GM18868 (cell line): ENCODE measurements at regions not wholly inside any gene's neighbourhood (a gene's known extent, or its start where the extent isn't known, plus 50 kb on each side); places are given as distances from the start of the nearest gene placed in this dataset.

Source experiments
- ATAC-seq: cut with Tn5 transposase; IDR thresholded peaks from one replicate; pipeline ENCODE4 v1.9.1; 2021; ENCODE audit warnings: mild to moderate bottlenecking, moderate library complexity; ENCODE audit not compliant: unreplicated experiment

- no peak for ATAC-seq
Observed at GRCh38 chr1:198031086-198031485, 113.9 kb downstream of the LHX9 start.

GRCh38 chr1:198032668-198033067 lies 115.5 kb downstream of the LHX9 start:
- no peak for ATAC-seq

GRCh38 chr1:198040880-198041279 lies 115.9 kb upstream of the NEK7 start:
- ATAC-seq = no peak

- ATAC-seq = no peak
Observed at GRCh38 chr1:198042168-198042567, 114.6 kb upstream of the NEK7 start.

- no peak for ATAC-seq
Observed at GRCh38 chr1:198047913-198048312, 108.9 kb upstream of the NEK7 start.

- no peak for ATAC-seq
Observed at GRCh38 chr1:198054510-198054909, 102.3 kb upstream of the NEK7 start.

GRCh38 chr1:198056255-198056654 lies 100.5 kb upstream of the NEK7 start:
- ATAC-seq = peak; percentile 90

GRCh38 chr1:198064181-198064580 lies 92.6 kb upstream of the NEK7 start:
- ATAC-seq = no peak

GRCh38 chr1:198068285-198068684 lies 88.5 kb upstream of the NEK7 start:
- no peak for ATAC-seq

GRCh38 chr1:198072177-198072576 lies 84.6 kb upstream of the NEK7 start:
- ATAC-seq = no peak

- no peak for ATAC-seq
Observed at GRCh38 chr1:198075296-198075695, 81.5 kb upstream of the NEK7 start.

GRCh38 chr1:198079432-198079951 lies 77.3 kb upstream of the NEK7 start:
- ATAC-seq = no peak

GRCh38 chr1:198082576-198082975 lies 74.2 kb upstream of the NEK7 start:
- no peak for ATAC-seq

- ATAC-seq = no peak
Observed at GRCh38 chr1:198083549-198083948, 73.2 kb upstream of the NEK7 start.

- ATAC-seq = no peak
Observed at GRCh38 chr1:198084241-198084908, 72.4 kb upstream of the NEK7 start.

GRCh38 chr1:198086051-198086745 lies 70.6 kb upstream of the NEK7 start:
- no peak for ATAC-seq

- ATAC-seq = no peak
Observed at GRCh38 chr1:198087831-198088230, 69.0 kb upstream of the NEK7 start.

GRCh38 chr1:198088360-198089071 lies 68.3 kb upstream of the NEK7 start:
- ATAC-seq = peak; percentile 70

GRCh38 chr1:198096390-198096789 lies 60.4 kb upstream of the NEK7 start:
- ATAC-seq = no peak

GRCh38 chr1:198099755-198100154 lies 57.0 kb upstream of the NEK7 start:
- ATAC-seq = no peak

- ATAC-seq = no peak
Observed at GRCh38 chr1:198101716-198102453, 54.9 kb upstream of the NEK7 start.
